HEK293T (cell line): ENCODE measurements at regions not wholly inside any gene's neighbourhood (a gene's known extent, or its start where the extent isn't known, plus 50 kb on each side); places are given as distances from the start of the nearest gene placed in this dataset.

Experiments used
- ARNT ChIP-seq: fragments of 450-650 bp; IDR thresholded peaks from 2 replicates; pipeline ENCODE4 v1.6.1; 2017; ENCODE audit warnings: mild to moderate bottlenecking
- BHLHE40 ChIP-seq: fragments of 450-650 bp; IDR thresholded peaks from 2 replicates; pipeline ENCODE4 v1.6.1; 2016; ENCODE audit warnings: mild to moderate bottlenecking, moderate library complexity, borderline replicate concordance
- FOXA1 ChIP-seq: fragments of 450-650 bp; IDR thresholded peaks from 2 replicates; pipeline ENCODE4 v1.6.1; 2016; ENCODE audit warnings: mild to moderate bottlenecking
- FOXK2 ChIP-seq: fragments of 450-650 bp; IDR thresholded peaks from 2 replicates; pipeline ENCODE4 v1.6.1; 2016; ENCODE audit warnings: mild to moderate bottlenecking
- FOXM1 ChIP-seq: fragments of 450-650 bp; IDR thresholded peaks from 2 replicates; pipeline ENCODE4 v1.6.1; 2017; ENCODE audit warnings: mild to moderate bottlenecking, borderline replicate concordance
- L3MBTL2 ChIP-seq: fragments of 450-650 bp; conservative IDR thresholded peaks from 2 replicates; pipeline ENCODE4 v1.6.1; 2016; ENCODE audit warnings: mild to moderate bottlenecking
- LEF1 ChIP-seq: fragments of 450-650 bp; IDR thresholded peaks from 2 replicates; pipeline ENCODE4 v1.6.1; 2017; ENCODE audit warnings: mild to moderate bottlenecking, borderline replicate concordance
- NFRKB ChIP-seq: fragments of 450-650 bp; IDR thresholded peaks from 2 replicates; pipeline ENCODE4 v1.6.1; 2016; ENCODE audit warnings: mild to moderate bottlenecking, moderate library complexity
- SP1 ChIP-seq: fragments of 450-650 bp; IDR thresholded peaks from 2 replicates; pipeline ENCODE4 v1.6.1; 2017
- SUZ12 ChIP-seq: fragments of 450-650 bp; IDR thresholded peaks from 2 replicates; pipeline ENCODE4 v1.6.1; 2016; ENCODE audit warnings: mild to moderate bottlenecking
- TARDBP ChIP-seq: fragments of 450-650 bp; IDR thresholded peaks from 2 replicates; pipeline ENCODE4 v1.6.1; 2016
- ZNF384 ChIP-seq: fragments of 450-650 bp; IDR thresholded peaks from 2 replicates; pipeline ENCODE4 v1.6.1; 2016
- TF ChIP-seq, protein P1 (sequence below): fragments of 450-650 bp; IDR thresholded peaks from 2 replicates; pipeline ENCODE4 v1.6.1; 2016

DNA sequence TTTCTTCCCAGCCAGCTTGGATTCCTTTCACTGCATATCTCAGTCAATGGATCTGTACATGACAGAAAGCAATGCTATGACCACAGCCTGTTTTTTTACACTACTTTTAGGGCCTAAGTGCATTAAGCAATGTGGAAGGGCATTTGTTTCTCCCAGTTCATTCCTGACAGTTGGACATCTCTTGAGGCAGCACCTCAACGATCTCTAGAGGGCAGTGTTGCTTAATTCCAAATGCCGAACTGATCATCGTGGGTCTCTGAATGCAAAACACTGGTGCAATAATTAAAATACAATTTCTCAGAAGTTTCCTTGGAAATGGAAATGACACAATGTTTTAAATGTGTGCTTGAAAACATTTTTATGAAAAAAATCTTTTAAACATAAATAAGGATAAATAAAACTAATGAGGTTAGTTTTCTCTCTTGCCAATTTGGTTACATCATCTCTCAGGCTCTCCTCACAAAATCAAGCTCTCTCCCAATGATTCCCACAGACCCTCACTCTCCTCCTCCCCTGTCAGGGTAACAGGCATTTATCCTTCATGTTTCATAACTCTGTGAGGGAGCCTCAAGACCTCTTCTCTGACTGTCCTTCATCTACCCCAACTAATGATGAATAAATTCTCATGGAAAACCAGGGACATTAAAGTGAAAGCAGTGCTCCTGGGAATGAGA, 192.4 kb upstream of the SLC16A7 start:
- TF ChIP-seq BHLHE40 (no peak), ARNT (no peak), FOXM1 (no peak), TARDBP (no peak), SP1 (no peak), FOXK2 (no peak), SUZ12 (no peak), NFRKB (no peak), FOXA1 (no peak), LEF1 (no peak), ZNF384 (no peak), L3MBTL2 (no peak)
- TF ChIP-seq, protein P1, sequence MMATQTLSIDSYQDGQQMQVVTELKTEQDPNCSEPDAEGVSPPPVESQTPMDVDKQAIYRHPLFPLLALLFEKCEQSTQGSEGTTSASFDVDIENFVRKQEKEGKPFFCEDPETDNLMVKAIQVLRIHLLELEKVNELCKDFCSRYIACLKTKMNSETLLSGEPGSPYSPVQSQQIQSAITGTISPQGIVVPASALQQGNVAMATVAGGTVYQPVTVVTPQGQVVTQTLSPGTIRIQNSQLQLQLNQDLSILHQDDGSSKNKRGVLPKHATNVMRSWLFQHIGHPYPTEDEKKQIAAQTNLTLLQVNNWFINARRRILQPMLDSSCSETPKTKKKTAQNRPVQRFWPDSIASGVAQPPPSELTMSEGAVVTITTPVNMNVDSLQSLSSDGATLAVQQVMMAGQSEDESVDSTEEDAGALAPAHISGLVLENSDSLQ: no peak
